UCSD-AML1 (cell line): ENCODE measurements at regions not wholly inside any gene's neighbourhood (a gene's known extent, or its start where the extent isn't known, plus 50 kb on each side); places are given as distances from the start of the nearest gene placed in this dataset.

Source experiments
- DNase-seq: peaks from one replicate; lab custom pipeline; 2025; ENCODE audit not compliant: unreplicated experiment; lab: John Stamatoyannopoulos, UW

GRCh38 chr7:46220066-46220630 lies 299.1 kb upstream of the IGFBP3 start:
- no peak for DNase-seq

GRCh38 chr7:46218461-46219200 lies 297.6 kb upstream of the IGFBP3 start:
- DNase-seq: no peak

- DNase-seq: no peak
Measured at GRCh38 chr7:46215987-46216567, 295.0 kb upstream of the IGFBP3 start.

- no peak for DNase-seq
Measured at GRCh38 chr7:46214526-46214925, 293.5 kb upstream of the IGFBP3 start.

- DNase-seq: no peak
Measured at GRCh38 chr7:46213154-46213537, 292.1 kb upstream of the IGFBP3 start.

GRCh38 chr7:46212425-46213153 lies 291.5 kb upstream of the IGFBP3 start:
- no peak for DNase-seq

GRCh38 chr7:46210467-46210866 lies 289.4 kb upstream of the IGFBP3 start:
- no peak for DNase-seq

- no peak for DNase-seq
Measured at GRCh38 chr7:46209611-46210388, 288.7 kb upstream of the IGFBP3 start.

- DNase-seq: no peak
Measured at GRCh38 chr7:46208635-46209525, 287.8 kb upstream of the IGFBP3 start.

- no peak for DNase-seq
Measured at GRCh38 chr7:46207931-46208634, 287.0 kb upstream of the IGFBP3 start.

- no peak for DNase-seq
Measured at GRCh38 chr7:46206476-46207060, 285.5 kb upstream of the IGFBP3 start.

GRCh38 chr7:46205478-46205877 lies 284.4 kb upstream of the IGFBP3 start:
- no peak for DNase-seq

GRCh38 chr7:46203926-46204325 lies 282.9 kb upstream of the IGFBP3 start:
- DNase-seq: no peak

GRCh38 chr7:46202379-46202778 lies 281.3 kb upstream of the IGFBP3 start:
- no peak for DNase-seq

- DNase-seq: no peak
Measured at GRCh38 chr7:46201961-46202360, 280.9 kb upstream of the IGFBP3 start.

GRCh38 chr7:46198701-46199100 lies 277.6 kb upstream of the IGFBP3 start:
- DNase-seq: no peak

GRCh38 chr7:46197785-46198540 lies 276.9 kb upstream of the IGFBP3 start:
- DNase-seq: no peak

- no peak for DNase-seq
Measured at GRCh38 chr7:46195934-46196333, 274.9 kb upstream of the IGFBP3 start.
